HG02973 (cell line): ENCODE measurements at regions not wholly inside any gene's neighbourhood (a gene's known extent, or its start where the extent isn't known, plus 50 kb on each side); places are given as distances from the start of the nearest gene placed in this dataset.
"Not testable (repeated sequence)": the region's sequence is repeated elsewhere in the genome, so short reads cannot be mapped to it uniquely, and the experiment has no call there.

Experiments
- ATAC-seq: cut with Tn5 transposase; IDR thresholded peaks from one replicate; pipeline ENCODE4 v1.9.1; 2021; ENCODE audit warnings: moderate library complexity; ENCODE audit not compliant: unreplicated experiment

DNA sequence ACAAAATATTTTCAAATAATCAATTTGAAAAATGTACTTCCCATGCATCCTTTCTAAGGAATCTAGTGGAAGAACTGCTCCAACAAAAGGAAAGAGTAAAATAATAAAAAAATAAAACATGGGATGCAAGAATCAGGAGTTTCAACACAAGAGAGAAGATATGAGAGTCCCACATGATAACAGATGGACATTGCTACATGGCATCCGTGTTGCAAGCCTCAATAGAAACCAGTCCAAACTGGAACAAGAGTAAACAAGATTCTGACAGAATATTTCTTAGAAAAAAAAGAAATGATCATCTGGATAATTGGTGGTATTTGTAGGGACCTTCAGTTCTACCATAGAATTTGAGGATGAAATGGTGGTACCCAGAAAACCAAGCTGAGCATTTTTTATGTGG, 186.8 kb downstream of the FRK start:
- no peak for ATAC-seq

DNA sequence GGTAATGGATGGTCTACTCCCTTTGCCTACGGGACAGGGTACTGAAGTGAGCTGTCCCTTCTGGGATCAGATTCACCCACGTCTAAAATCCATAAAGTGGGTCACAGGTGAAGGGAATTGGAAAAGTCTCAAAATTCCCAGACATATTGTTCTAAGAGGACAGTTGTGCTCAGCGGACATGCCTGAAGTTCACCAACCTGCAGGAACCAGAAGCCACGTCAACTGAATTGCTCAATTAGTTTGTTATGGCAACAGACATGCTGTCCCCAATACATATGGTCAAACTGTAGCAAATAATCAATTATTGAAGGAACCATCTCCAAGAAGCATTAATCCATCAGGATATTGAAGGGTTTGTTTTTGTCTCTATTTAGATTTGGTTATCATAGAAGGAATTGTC, 190.2 kb downstream of the FRK start:
- ATAC-seq, result no peak

DNA sequence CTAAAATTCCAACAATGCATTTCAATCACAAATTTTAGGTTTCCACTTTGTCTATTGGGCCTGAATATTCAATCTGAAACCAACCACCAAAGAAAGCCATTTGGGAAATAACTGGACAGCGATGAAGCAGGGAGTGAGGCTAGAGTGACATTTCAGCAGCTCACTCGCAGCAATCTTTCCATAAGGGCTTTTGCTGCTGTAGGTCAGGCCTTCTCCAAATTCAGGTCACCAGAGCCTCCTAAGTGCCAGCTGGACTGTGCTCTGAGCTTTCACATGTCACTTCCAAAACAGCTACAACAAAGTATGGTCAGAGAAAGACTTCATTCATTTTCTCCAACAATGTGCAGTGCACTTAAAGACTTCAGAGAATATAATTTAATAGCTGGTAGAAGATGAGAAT, 194.8 kb downstream of the FRK start:
- no peak for ATAC-seq

DNA sequence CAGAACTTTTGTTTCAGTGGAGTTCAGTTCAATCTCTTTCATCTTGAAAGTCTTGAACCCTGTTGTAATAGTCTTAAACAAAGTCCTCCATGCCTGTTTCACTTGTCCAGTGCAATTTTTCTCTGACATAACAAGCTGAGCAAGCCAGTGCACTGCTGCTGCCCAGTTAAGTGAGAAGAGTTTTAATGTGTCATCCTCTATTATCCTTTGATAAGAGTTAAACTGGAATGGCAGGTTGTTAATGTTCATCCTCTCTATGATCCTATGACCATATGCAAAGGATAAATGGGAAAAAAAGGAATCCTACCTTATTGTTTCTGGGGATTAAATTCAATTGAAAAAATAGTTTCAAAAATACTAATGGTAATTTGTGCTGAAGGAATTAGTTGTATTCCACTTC, 197.5 kb downstream of the FRK start:
- no peak for ATAC-seq

DNA sequence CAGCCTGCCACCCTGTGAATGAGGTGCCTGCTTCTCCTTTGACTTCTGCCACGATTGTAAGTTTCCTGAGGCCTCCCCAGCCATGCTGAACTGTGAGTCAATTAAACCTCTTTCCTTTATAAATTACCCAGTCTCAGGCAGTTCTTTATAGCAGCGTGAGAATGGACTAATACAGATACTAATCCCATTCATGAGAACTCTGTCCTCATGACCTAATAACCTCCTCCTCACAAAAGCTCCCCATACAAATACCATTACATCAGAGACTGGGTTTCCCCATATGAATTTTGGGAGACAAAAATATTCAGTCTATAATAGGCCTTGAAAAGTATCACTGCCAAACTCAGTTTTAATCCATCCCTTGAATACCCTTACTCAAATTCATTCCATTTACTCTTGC, 199.0 kb downstream of the FRK start:
- not testable (repeated sequence) for ATAC-seq

DNA sequence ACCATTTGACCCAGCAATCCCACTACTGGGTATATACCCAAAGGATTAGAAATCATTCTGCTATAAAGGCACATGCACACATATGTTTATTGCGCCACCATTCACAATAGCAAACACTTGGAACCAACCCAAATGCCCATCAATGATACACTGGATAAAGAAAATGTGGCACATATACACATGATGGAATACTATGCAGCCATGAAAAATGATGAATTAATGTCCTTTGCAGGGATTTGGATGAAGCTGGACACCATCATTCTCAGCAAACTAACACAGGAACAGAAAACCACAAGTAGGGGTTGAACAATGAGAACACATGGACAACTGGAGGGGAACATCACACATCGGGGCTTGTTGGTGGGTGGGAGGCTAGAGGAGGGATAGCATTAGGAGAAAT, 201.1 kb downstream of the FRK start:
- ATAC-seq, result not testable (repeated sequence)

DNA sequence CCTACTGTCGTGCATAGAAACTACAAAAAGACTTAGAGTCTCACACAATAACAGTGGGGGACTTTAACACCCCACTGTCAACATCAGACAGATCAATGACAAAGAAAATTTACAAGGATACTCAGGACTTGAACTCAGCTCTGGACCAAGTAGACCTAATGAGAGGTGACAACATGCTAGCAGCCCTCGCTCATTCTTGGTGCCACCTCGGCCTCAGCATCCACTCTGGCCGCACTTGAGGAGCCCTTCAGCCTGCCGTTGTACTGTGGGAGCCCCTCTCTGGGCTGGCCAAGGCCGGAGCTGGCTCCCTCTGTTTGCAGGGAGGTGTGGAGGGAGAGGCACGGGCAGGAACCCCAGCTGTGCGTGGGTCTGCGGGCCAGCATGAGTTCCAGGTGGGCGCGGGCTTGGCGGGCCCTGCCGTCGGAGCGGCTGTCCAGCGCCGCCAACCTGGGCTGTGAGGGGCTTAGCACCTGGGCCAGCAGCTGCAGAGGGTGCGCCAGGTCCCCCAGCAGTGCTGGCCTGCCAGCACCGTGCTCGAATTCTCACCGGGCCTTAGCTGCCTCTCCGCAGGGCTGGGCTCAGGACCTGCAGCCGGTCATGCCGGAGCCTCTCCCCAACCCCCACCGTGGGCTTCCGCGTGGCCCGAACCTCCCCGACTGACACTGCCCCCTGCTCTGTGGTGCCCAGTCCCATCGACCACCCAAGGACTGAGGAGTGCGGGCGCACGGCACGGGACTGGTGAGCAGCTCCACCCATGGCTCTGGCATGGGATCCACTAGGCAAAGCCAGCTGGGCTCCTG, 205.6 kb downstream of the FRK start:
- ATAC-seq, result no peak

DNA sequence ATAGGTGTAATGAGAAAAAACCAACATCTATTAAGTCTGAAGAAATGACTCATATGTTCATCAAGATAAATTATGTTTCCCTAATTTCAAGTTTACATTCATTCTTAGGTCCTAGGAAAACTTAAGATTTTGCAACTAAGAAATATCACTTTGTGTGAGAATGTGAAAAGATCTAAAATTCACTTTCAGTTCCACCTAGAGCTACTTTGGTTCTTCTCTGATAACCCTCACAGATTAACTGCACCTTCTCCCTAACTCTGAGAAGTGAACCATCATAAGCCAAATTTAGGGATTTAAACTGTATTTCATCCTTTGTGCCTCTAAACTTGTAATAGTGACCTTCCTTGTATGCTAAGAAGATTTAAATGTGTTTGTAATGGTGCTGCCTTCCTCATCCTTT, 213.0 kb downstream of the FRK start:
- ATAC-seq, result no peak

DNA sequence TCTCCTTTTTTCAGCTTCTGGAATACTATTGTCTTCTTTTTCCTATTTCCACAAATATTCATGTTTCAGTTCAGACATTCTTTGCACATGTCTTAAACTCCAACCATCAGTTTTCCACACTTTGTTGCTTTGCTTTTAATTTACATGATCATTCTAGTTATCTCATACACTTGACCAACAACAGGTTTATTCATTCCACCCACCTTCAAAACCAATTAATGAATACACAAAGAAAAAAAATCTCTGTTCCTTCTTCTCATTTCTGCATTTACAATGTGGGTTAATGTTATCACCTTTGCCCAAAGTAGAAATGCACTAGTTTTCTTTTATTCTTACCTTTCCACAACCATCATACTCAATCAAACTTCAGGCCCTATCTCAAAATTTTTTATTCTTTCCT, 216.7 kb downstream of the FRK start:
- no peak for ATAC-seq

DNA sequence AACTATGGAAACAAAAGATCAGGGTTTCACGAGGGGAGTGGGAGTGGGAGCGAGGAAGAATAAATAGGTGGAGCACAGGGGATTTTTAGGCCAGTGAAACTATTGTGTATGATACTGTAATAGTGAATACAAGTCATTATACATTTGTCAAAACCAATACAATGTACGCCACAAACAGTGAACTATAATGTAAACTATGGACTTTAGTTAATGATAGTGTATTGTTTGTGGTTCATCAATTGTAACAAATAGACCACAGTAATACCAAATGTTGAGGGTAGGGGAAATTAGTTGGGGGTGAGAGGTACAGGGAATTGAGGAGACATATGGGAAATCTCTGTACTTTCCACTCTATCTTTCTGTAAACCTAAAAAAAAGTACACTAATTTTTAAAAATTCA, 218.4 kb downstream of the FRK start:
- ATAC-seq, result no peak

DNA sequence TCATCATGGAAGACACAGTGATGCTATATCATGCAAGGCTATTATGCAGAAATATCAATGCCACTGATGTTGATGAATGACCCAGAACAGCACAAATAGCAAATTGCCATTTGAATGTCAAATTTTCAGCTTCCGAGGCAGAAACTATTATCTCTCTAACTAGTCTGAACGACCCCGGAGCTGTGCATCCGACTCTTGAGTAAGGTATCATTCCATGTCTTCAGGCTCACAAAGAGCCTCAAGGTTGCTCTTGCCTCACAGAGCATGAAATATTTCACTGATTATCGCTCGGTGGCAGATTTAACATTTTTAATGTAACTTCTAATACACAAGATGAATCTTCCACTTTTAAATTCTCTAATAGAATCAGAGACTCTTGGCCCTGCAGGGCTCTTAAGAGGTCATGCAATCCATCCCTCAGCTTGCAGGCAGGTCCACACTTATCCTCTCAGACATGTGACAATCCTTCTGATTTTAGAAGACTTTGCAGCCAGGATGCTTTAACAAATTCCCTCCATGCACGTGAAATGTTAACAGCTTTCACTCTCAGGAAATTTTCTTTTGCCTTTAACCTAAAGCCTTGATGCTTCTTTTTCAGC, 221.0 kb downstream of the FRK start:
- ATAC-seq, result no peak

DNA sequence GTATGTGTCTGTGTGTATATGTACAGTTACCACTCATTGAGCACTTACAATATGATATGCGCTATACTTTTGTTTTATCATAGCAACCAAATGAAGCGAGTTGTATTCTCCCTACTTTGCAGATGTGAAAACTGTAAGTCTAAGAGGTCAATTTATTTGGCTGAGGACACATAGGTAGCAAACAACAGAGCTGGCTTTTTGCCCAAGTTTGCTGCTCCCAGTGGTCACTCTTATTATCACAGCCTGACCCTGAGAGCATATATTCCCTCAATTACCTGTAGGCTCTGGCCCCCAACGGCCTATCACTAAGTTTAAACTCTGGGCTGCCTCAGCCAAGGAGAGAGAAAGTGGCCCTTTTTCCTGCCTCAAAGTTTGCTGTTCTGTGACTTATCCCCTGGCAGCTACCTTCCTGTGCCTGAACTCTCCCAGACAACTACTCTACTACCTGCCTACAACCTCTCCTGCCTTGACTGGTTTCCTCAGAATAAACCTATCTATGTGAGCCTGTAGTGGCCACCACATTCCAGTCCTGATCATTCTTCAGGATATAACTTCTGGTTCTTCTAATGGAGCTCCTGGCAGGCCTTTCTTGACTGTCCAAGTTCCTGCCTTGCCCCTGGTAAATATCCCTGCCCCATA, 221.8 kb downstream of the FRK start:
- ATAC-seq, result peak; percentile 96

DNA sequence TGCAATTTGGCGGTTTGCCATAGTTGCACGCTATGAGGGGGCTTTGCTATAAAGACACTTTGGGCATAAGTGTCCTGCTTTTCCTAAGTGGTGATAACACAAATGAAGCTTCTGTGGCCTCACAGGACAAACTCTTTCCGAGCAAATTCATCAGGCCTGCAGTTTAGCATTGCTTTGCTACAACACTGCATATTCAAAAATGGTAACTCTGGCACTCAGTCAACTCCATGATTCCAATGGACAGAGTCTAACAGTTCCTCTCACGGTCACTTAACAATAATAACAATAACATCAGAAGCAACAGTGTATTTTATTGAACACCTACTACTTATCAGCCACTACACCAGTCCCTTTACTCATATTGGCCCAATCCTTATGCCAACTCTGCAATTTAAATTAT, 222.5 kb downstream of the FRK start:
- no peak for ATAC-seq

DNA sequence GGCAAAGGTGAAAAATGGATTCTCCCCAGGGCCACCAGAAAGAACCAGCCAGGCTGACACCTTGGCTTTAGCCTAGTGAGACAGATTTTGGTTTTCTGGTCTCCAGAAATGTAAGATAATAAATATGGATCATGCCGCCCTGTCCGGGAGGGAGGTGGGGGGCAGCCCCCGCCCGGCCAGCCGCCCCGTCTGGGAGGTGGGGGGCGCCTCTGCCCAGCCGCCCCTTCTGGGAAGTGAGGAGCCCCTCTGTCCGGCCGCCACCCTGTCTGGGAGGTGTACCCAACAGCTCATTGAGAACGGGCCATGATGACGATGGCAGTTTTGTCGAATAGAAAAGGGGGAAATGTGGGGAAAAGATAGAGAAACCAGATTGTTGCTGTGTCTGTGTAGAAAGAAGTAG, 224.3 kb downstream of the FRK start:
- ATAC-seq, result not testable (repeated sequence)

DNA sequence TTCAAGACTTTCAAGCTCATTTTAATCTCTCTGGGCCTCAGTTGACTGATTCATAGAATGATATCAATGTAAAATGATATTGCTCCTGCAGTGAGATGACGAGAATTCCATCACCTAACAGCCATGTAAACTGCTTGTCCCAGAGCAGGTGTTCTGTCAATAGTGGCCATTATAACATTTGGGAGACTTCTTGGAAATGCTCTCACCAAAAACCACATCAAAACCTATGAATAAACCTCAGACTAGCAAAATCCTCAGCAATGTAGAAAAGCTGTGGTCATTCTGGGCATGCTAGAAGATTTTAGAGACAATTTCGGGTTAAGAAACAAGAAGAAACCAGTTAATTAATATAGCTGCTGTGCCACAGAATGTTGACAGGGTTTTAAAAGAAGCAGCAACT, 225.4 kb downstream of the FRK start:
- ATAC-seq, result no peak

DNA sequence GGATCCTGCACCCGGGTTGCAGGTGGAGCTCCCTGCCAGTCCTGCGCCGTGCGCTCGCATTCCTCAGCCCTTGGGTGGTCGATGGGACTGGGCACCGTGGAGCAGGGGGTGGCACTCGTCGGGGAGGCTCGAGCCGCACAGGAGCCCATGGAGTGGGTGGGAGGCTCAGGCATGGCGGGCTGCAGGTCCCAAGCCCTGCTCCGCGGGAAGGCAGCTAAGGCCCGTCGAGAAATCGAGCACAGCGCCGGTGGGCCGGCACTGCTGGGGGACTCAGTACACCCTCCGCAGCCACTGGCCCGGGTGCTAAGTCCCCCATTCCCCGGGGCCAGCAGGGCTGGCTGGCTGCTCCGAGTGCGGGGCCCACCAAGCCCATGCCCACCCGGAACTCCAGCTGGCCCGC, 226.1 kb downstream of the FRK start:
- ATAC-seq, result not testable (repeated sequence)

DNA sequence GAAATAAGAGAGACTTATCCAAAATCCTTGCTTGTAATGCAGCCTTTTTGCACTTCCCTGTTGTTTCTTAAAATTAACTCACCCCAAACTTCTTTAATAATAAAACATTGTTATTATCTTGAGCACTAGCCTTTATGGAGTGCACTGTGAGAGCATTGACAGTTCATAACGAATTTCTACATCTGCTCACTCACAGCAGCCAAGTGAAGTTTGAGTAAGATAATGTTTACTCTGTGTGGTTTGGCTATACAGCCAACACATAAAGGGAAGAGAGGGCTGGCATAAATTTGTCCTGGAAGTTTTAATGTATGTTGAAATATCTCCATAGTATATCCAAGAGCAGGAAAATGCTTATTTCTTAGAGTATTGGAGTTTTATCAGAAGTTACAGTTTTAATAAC, 227.9 kb downstream of the FRK start:
- no peak for ATAC-seq

DNA sequence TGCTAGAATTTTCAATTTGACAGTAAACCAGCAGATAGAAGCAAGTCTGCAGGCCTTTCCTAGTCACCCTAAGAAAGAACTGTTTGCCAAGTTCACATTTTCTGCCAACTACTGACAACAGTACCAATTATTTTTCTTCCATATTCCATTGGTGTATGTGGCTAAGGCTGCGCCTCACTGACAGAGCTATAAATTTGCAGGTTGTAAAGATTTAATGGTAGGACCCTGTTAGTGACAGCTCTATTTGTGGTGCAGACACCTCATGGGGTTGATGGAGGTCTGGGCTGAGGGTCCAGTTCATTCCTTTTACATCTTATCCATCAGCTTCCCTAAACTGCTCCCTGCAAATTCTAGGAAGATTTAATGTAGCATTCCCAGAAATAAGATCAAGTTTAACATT, 228.5 kb downstream of the FRK start:
- no peak for ATAC-seq

DNA sequence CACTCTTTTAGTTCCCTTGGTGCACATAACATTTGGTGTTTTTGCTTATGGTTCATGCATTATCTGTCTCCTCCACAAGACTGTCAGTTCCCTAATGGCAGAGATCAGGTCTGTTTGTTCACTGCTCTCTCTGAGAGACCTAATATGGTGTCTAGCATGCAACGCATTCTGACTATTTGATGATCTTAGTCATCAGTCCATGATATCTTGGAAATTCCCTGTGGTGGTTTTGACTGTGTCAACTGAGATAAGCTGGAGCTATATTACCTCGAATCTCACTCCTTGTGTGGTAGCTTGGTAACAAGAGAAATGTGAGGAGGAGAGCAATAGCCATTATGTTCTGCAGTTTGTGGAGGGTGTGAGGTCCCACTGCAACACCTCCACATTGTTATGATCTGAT, 229.8 kb downstream of the FRK start:
- ATAC-seq, result peak; percentile 47

DNA sequence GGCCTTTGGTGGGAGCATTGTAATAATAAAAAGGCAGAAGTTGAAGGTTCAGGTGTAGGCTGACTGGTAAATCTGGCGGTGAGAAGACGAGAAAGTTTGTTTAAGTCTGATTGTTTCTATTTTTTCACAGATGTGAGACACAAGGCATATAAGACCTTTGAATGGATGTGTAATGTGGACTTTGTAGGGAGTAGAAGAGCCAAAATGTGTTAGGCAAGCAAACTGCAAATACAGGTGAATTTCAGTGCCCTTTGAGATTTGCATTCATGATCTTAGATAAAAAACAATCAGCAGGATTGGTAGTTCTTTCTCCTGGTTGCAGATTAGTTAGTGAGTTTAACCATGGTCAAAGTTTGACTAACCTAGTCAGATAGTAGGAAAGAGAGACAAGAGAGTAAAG, 238.9 kb downstream of the FRK start:
- ATAC-seq, result no peak

DNA sequence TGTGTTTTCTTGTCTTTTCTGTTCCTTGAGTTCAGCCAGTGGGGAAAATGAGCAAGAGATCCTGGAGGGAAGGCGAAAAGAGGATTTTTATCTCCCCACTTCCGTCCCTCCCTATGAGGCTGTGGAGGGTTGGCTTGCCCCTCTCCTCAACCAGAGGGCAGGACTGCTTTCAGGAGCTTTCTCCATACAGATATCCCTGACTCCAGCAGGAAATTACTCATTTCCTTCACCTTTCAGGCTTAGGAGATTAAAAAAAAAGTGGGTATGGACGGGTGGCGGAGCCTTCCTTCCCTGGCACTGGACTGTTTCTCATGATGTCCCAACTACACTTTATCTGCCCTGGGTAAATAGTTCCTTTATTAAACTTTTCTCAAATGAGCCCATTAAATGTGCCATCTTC, 241.2 kb downstream of the FRK start:
- ATAC-seq, result no peak

DNA sequence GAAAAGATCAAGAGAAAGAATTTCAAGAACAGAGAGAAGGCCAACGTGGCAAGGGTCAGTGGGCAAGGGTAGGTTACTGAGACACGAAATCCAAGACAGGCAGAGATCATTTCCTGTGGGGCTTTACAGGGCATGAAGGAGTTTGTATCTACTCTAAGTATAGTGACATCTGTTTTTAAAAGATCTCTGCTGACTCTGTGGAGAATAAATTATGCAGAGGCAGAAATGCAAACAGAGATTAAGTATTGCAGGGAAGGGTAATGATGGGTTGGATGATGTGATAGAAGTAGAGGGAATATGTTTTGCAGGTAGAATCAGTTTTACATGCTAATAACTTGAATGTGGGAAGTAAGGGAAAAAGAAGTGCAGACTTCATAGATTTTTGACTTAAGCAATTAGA, 243.5 kb downstream of the FRK start:
- ATAC-seq, result no peak
